HG03457 (cell line): ENCODE measurements at regions not wholly inside any gene's neighbourhood (a gene's known extent, or its start where the extent isn't known, plus 50 kb on each side); places are given as distances from the start of the nearest gene placed in this dataset.

Experiments used
- ATAC-seq: cut with Tn5 transposase; IDR thresholded peaks from one replicate; pipeline ENCODE4 v1.9.1; 2021; ENCODE audit warnings: moderate number of reproducible peaks; ENCODE audit not compliant: unreplicated experiment

DNA sequence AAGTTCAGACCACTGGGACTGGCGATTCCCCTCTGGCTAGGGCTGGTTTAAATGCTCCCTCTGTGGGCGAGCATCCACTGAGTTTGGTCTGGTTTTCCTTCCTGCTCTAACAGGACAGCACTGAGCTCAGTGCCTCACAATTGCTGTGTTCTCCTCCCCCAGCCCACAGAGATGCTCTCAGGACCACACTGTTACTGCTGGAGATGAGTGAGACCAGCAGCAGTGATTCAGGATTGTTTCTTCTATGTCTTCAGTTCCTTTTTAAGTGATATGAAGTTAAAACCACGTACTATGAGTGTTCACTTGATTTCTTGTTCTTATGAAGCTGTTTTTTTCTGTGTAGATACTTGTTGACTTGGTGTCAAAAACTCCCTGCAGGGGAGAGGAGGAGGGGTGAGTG, 180.4 kb upstream of the COL8A1 start:
- ATAC-seq = no peak

DNA sequence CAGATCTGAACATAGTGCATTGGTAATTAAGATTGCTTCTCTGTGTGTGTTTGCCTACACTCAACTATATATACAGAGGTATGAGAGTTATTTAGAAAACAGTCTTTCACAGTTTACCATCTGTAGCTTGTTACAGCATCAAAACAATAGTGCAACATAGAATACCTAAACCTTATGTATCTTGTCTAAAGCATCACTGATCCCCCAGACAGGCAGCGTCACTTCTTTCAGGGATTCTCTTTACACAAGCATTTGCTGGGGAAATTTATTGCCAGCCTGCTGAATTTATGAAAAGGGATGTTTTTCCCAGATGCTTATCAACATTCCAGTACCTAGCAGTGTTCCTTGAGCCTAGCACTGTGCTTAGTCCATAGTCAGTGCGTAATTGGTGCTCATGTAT, 195.8 kb upstream of the COL8A1 start:
- no peak for ATAC-seq

DNA sequence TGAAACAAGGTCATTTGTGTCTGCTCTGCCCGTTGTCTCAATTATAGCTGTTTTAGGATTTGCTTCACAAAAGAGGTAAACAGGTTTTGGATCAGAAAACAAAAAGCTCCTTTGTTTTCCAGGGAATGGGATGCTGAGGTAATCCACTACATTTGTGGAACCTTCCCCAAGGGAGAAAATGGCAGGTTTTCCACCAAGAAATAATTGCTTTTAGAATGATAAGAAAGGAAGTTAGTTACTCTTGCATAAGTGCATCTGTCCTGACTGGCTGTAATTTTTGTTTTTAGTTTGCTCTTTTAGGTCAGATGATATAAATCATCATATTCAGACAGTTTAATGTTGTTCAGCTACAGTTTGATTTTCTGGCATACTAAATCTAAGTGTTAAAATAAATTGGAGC, 198.5 kb upstream of the COL8A1 start:
- no peak for ATAC-seq

DNA sequence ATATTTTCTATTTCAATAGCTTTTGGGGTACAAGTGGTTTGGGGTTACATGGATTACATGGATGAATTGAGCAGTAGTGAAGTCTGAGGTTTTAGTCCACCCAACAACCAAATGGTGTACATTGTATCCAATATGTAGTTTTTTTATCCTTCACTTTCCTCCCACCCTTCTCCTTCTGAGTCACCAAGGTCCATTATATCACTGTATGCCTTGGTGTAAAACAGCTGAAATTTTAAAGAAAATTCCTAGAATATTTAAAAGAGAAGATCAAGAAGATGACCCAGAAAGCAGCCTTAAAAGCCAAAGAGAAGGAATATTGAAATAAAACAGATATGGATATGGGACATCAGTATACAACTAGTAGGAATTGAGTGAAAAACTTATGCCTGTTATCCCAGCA, 204.2 kb upstream of the COL8A1 start:
- ATAC-seq = no peak

DNA sequence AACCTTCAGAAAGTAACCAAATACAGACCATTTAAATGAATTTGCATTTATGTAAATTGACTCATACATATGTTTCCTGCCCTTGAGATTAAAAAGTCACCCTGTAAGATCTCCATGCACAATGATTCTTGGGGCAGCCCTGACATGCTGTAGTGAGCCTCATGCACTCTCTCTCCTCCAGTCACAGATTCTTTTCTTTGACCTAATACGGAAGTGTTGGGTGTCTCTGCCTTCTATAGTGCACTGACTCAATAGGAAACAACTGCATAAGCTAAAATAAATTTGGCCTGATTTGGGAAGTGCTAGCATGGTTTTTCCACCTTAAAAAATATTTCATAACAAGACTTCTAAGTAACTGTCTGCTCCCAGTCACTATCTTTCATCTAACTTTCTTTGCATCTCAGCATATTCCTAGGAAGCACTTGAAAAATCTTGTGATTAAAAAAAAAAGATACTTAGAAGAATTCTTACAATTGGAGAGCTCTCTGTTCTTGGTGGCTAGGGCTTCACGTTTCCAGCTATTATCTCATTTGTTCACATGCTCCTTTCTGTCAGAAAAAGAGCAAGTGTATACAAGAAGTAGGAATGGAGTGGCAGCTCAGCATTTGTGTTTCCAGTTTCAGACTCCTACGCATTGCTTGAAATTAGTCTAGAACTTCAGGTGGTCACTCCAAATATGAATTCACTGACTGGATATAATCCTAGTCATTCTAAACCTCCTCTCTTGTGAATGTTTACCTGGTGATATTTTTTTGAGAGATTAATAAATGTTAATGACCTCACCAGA, 207.9 kb upstream of the COL8A1 start:
- ATAC-seq = no peak

DNA sequence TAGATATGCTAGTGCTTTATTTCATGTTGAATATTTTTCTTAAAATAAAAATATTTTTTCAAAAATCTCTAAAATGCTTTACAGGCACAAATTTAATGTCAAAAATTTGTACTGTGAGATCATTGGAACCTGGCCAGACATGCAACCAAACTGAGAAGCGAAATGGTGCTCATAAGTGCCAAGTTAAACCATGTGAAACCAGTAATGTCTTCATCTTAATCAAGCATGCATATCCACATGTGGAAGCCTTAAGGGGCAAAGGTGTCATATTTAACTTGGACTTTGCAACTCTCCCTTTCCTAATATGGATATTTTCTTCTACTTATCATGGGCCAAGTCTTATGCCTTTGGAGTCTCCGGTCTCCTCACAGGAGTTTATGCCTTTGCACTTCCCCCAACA, 208.9 kb upstream of the COL8A1 start:
- ATAC-seq = no peak

DNA sequence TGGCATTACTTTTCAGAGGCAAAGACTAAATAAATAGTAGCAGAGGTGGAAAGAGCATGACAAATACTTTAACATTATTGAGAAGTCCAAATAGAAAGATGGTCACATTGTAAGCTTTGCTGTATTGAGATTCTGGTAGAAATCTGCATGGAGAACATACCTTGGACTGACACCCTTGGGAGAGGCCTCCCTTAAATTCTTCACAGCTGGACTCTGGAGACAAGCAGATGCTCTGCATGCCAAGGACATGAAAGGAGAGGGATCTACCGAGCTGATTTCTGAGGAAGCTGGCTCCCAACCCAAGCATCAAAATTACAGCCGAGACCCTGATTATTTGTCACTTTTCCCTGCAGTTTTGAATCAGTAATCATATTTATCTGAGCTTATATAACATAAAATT, 212.5 kb upstream of the COL8A1 start:
- no peak for ATAC-seq

DNA sequence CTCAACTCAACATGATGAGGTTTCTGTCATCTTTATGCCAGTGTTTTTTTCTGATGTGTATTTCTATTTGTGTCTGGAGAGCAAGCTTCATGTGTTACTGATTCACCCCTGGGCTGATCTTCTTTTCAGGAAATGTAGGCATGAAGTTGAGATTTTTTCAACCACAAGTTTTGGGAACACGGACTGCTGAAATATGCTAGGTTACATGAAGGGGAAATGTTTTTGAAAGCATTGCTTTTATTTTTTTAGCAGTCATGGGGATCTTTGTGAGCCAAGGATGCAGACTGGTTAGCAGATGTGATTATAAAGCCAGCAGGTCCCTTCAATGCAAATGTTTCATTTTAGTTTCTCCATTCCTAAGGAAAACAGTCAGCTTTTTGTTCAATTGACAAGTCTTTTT, 219.3 kb upstream of the COL8A1 start:
- no peak for ATAC-seq

DNA sequence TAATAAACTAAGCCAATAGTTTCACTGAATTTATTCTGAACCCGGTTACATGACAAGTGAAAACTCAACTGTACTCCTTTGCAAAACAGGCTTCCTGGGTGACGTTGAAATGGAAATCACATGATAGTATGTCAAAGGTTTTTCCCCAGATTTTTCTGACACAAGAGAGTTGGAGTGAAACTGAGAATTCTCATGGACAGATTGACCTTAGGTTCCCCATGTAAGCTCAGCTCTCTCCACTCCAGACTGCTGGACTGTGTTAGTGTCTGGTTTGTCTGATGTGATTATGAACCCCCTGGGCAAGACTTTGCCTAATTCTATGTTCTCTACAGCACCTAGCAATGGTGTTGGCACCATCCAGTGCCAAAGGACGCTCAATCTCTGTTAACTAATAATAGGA, 219.7 kb upstream of the COL8A1 start:
- ATAC-seq = peak; percentile 73

DNA sequence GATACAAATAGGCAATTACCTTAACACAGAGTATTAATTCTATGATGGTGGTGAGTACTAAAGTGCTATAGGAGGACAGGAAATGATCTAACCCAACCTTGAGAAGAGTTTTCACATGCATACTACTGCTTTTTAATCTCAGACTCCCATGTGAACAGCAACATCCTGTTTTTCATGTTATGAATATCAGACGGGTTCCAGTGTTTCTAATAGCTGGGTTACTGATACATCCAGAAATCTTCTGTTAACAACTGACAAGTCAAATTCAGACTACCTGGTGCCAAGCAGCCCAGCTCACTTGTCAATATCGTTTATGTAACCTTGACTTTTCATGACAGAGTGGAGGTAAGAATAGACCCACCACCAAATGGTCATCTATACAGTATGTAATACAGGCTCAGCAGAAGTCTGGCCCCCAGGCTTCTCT, 220.2 kb upstream of the COL8A1 start:
- peak; percentile 54 for ATAC-seq

DNA sequence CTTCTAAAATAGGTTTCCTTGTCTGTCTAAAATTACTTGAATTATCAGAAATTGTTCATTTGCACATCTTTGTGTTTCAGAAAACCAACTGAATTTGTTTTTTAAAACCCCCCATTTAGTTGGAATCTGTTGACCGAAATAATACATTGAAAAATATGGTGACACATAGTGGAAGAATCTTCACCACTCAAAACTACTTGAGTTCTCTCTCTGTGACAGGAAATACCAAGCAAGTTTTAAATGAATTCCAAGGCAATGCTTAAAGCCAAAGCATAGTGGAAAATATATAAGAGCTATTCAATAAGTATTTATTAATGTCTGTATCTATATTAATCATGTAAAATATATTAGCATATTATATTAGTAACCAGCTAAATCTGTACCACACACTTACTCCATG, 224.9 kb upstream of the COL8A1 start:
- no peak for ATAC-seq

DNA sequence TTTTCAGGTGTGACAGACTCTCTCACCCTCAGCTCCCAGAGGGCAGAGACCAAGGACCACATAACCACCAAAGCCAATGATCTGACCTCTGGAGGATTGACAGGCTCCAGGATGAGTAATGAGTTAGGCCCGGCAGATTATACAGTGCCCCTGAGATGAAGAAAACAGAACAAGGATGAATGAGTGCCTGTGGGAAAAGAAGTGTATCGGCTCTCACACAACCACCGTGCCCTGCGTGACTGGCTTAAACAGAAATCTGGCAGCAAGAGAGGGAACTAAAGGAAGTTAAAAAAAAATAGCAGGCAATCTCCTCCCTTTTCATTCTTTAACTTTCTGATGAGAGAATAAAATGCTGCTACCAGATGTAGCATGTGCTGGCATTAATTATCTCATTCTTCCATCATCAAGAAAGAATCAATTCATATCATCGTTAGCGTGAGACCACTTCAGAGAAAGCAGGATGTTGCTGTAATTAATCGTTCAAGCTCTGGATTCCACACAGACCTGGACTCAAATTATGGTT, 227.5 kb upstream of the COL8A1 start:
- ATAC-seq = peak; percentile 86

DNA sequence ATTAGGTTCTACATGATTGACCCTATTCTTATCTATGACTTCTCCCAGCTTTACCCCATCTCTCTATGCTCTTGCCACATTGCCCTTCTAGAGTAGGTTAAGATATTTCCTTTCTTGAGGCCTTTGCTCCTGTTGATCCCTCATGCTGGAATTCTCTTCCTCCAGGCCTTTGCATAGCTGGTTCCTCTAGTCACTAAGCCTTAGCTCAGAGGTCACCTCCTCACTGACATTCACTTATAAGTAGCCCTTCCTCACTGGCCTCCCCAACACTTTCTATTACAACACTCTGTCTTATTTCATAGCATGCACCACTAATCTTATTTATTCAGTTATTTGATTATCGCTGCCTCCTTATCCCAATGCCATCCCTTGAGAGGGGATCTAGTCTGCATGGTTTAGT, 228.4 kb upstream of the COL8A1 start:
- no peak for ATAC-seq

DNA sequence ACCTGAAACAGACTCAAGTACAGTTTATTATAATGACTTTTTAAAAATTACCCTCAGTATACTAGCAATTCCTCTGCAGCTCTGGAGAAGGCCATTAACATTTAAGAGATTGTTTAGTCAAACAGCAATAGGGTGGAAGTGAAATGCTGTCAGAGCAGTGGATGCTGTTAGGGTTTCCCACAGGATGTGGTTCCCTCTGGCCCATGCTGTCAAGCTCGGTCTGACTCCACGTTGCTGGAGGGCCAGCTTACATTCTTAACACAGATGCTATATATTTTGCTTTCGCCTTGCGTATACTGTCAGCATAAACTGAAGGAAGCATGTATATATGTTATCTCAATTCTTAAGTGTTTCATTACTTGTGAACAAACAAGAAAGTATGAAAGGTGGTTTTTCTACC, 231.1 kb upstream of the COL8A1 start:
- peak; percentile 52 for ATAC-seq

DNA sequence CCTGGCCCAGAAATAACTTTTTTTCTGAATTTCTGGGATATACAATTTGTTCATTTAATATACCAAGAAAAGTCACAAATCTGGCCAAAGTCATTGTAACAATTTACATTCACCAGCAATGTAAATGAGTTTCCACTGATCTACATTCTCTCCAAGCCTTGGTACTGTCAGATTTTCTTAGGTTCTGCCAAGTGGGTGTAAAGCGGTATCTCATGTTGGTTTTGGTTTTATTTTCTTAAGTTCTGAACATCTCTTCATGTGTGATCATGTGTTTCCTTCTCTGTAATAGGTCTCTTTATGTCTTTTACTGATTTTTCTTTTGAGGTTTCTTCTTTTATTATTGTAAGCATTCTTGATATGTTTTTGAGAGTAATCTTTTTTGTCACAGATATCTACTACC, 235.6 kb upstream of the COL8A1 start:
- no peak for ATAC-seq

DNA sequence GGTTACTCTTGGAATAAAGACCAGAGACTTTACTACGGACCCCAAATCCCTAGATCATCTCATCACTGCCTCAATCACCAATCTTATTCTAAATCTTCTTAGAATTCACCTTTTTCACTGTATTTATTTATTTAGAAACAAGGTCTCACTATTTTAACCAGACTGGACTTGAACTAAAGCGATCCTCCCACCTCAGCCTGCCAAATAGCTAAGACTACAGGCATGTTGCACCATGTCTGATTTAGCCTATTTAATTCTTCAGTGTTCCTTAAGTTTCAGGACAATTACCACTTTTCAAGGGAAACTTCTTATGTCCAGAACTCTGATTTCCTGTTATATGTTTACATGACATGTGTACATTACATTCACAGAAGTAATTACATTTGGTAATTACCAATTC, 238.0 kb upstream of the COL8A1 start:
- ATAC-seq = no peak

DNA sequence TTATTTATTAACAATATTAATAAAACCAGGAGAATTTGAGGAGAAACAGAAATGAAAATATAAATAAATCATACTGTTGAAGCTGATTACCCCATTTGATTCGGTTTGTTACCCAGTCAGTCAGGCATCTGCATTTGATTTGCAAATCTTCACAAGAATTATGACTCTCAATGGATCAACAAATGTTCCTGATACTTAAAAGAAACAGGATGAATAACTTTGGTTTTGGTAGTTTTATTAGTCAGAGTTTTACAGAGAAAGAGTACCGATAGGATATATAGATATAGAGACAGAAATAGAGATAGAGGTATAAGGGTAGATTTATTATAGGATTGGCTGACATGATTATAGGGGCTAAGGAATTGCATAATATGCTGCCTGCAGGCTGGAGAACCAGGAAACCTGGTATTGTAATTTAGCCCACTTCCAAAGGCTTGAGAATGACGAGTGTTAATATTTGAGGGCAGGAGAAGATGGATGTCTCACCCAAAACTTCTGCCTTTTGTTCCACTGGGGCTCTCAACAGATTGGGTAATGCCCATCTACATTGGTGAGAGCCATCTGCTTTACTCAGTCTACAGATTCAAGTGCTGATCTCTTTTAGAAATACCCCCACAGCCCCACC, 241.6 kb upstream of the COL8A1 start:
- ATAC-seq = no peak

DNA sequence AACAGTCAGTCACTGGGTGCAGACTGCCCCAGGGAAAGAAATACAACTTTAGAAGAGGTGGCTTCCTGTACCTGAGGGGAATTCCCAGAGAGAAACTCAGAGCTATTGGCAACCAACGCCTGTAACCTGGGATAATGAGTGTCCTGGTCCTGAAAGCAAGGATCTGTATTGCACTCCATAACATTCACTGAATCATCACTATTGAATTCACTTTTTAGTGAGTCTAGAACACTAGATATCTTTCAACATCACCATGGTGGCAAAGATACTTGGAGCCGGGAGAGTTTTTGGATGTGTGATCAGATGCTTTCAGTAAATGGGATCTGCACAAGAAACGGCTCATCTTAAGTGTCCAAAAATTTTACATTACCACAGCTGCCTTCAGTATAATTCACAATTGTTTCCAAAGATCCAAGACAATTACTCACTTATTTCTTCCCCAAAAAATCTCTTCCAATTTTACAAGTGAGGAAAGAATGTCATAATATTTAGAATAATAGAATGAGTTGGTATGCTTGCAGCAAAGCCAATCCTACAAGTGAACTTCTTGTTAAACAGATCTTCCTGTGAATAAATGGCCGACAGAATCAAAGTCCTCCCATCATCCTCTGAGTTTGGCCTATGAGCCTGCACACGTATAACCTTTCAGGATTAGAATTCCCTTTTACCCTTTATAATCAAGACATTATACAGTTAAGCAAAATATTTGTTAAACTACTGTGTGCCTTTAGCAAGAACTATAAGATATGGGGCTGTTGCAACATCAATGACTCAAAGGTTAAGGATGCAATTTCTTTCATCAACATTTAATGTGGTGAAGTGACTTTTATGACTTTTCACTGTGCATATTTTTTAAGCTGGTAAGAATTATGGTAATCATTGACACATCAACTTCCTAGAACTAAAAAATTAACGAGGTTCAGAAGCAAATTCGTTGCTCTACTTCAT, 243.3 kb upstream of the COL8A1 start:
- ATAC-seq = no peak

DNA sequence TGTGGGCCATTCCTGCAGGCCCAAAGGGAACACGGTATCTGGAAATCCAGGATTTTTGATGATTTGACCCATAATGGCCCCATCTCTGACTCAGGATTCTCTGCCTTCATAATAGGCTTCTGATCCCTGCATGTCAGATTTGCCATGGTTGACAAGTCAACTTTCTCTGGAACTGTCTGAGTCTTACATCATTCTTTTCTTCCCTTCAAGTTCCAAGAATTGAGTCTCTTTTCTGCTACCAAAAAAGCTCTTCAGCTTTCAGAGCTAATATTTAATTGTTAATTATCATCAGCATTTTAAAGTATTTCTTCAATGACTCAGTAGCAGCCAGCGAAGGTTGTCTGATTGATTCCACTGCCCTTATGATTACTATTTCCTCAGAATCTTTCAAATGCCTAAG, 244.4 kb upstream of the COL8A1 start:
- ATAC-seq = no peak

DNA sequence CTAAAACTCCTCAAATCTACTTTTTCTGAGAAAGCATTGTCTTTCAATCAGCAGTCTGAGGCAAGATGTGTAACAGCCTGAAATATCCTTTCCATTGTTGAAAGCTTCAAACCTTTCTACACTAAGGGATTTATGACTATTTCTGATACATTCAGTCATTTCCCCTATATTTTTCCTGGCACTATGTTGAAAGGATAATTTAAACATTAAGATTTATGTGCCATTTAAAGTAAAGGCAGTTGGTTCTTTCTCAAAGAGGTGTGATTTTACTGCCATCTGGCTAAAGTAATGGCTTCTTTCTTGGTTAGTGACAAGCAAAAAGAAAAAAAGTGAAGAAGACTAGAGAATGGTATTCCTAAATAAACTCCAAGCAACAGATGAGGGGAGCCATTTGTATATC, 249.6 kb upstream of the COL8A1 start:
- ATAC-seq = no peak

DNA sequence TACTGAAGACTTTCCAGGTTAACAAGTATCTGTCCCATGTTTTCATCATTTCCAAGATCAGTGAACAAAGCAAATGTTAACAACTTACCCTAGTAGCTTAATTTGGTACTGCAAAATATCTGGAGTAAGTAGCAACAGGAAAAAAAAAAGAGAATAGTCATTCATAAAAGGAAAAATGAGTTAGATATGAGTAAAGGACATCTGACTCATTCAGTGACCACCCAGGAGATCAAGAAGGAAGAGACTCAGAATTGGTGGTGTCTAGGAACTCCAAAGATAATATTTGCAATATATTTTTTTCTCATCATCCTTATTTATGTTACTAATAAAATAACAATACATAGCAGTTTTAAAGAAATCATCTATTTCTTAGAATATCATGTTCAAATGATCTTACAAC, 253.8 kb upstream of the COL8A1 start:
- ATAC-seq = no peak
